ENCODE measurements at regions not wholly inside any gene's neighbourhood (a gene's known extent, or its start where the extent isn't known, plus 50 kb on each side); places are given as distances from the start of the nearest gene placed in this dataset.

DNA sequence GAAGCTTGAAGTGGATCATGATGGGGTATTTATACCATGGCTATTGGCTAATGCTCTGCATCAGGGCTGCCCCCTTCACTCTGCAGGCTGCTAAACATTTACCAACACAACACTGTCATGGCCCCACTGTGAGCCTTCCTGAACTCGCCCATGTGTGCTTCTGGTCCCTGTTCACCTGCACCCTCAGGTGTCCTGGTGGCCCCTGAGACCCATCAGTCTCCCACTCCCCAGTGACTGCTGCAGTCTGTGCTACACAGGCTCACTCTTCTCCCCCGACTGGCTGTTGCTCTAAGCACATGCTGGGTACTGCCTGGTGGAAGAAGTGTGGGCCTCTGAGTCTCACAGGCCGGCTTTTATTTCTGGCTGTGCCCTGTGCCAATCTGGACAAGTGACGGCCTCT lies 183.0 kb upstream of the HS6ST1 start:
- Histone ChIP-seq H4K20me1 (ENCODE audit: insufficient read depth) (no peaks in the 10 kb centered on the region), H3K9ac (no peak overlapping the region), H3K4me2 (no peak overlapping the region)

DNA sequence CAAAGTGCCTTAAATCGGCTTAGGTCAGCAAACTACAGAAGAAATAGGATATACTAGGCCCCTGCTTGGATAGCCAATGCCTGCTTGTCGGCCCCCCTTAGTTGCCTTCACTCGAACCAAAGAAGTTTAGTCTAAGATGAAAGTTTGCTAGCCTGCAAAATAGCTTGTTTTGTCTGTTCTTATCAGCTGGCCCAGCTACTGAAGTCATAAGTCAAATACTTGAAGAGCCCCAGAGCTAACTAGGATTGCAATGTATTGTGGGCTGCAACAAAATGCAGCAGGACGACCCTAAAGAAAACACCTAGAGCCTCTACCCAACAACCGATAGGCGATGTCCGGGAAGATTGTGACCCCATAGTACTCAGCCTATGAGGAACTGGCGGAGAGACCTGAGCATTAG lies 183.5 kb upstream of the HS6ST1 start:
- Histone ChIP-seq H4K20me1 (ENCODE audit: insufficient read depth) (no peaks in the 10 kb centered on the region), H3K27ac (no peak overlapping the region), H3K79me2 (ENCODE audit: insufficient read depth, low read depth) (no peaks in the 10 kb centered on the region), H3K36me3 (ENCODE audit: insufficient read depth) (no peaks in the 10 kb centered on the region), H3K4me2 (no peak overlapping the region), H3K27me3 (ENCODE audit: insufficient read depth, low read depth) (no peaks in the 10 kb centered on the region), H2AFZ (ENCODE audit: low read depth) (no peak overlapping the region), H3K4me3 (IDR thresholded peaks at IDR 0.05; ENCODE audit: insufficient read depth, low read depth, low read length) (no peak overlapping the region), H3K4me1 (ENCODE audit: low read depth, poor library complexity, severe bottlenecking) (no peaks in the 10 kb centered on the region), H3K9ac (no peak overlapping the region)
- TF ChIP-seq, protein P1, sequence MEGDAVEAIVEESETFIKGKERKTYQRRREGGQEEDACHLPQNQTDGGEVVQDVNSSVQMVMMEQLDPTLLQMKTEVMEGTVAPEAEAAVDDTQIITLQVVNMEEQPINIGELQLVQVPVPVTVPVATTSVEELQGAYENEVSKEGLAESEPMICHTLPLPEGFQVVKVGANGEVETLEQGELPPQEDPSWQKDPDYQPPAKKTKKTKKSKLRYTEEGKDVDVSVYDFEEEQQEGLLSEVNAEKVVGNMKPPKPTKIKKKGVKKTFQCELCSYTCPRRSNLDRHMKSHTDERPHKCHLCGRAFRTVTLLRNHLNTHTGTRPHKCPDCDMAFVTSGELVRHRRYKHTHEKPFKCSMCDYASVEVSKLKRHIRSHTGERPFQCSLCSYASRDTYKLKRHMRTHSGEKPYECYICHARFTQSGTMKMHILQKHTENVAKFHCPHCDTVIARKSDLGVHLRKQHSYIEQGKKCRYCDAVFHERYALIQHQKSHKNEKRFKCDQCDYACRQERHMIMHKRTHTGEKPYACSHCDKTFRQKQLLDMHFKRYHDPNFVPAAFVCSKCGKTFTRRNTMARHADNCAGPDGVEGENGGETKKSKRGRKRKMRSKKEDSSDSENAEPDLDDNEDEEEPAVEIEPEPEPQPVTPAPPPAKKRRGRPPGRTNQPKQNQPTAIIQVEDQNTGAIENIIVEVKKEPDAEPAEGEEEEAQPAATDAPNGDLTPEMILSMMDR (conservative IDR thresholded peaks at IDR 0.05; ENCODE audit: low read depth, low read length), result no peak

More for the DNA sequence above, 183.0 kb upstream of the HS6ST1 start:
- Histone ChIP-seq H3K36me3 (ENCODE audit: insufficient read depth) (no peaks in the 10 kb centered on the region), H3K27ac (no peak overlapping the region), H3K27me3 (ENCODE audit: insufficient read depth, low read depth) (no peaks in the 10 kb centered on the region), H3K79me2 (ENCODE audit: insufficient read depth, low read depth) (no peaks in the 10 kb centered on the region), H3K4me1 (ENCODE audit: low read depth, poor library complexity, severe bottlenecking) (no peaks in the 10 kb centered on the region), H2AFZ (ENCODE audit: low read depth) (no peak overlapping the region), H3K4me3 (IDR thresholded peaks at IDR 0.05; ENCODE audit: insufficient read depth, low read depth, low read length) (no peak overlapping the region)
- TF ChIP-seq, protein P1 (conservative IDR thresholded peaks at IDR 0.05; ENCODE audit: low read depth, low read length), result no peak

- Histone ChIP-seq H3K4me1 (ENCODE audit: low read depth, poor library complexity, severe bottlenecking) (no peaks in the 10 kb centered on the region), H3K4me2 (no peak overlapping the region), H3K36me3 (ENCODE audit: insufficient read depth) (no peaks in the 10 kb centered on the region)
These were observed 184.1 kb upstream of the HS6ST1 start for GRCh38 chr2:128502638-128503246.

DNA sequence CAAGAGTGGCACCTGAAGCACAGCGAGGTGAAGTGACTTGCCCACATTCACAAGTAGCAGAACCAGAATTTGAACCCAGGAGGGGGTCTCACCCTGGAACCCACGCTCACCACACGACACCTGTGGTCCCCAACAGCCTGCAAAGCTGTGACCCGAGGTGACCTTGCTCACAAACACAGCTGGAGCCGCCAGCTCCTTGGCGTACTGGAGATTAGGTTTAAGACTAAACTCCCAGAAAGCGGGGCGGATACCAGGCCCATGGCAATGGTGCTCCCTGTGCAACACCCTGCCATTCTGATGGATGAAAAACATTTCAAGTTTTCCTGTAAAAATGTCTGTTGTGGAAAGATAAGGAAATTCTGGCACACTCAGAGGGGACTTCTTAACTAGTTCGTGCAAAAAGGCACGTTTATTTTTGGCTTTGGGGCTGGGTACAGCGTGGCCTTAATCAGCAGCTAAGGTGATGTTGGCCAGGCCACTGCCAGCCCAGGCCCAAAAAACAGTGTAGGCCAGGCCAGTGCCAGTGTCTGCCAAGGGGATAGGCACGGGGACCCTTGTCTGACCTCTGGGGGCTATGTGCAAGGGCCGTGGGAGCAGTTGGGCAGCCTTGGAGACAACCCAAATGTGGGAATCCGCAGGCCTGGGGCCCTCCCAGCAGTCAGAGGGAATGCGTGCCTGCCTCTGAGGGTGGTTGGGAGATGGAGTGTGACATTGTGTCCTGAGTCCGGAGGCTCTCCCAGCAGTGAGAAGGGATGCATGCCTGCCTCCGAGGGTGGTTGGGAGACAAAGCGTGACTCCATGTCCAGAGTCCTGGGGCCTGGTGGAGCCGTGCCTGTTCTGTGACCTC lies 185.0 kb upstream of the HS6ST1 start:
- TF ChIP-seq, protein P1 (conservative IDR thresholded peaks at IDR 0.05; ENCODE audit: low read depth, low read length), result no peak
- Histone ChIP-seq H3K4me1 (ENCODE audit: low read depth, poor library complexity, severe bottlenecking) (no peaks in the 10 kb centered on the region), H3K4me3 (IDR thresholded peaks at IDR 0.05; ENCODE audit: insufficient read depth, low read depth, low read length) (no peak overlapping the region), H3K79me2 (ENCODE audit: insufficient read depth, low read depth) (no peaks in the 10 kb centered on the region), H3K27ac (no peak overlapping the region), H3K9ac (no peak overlapping the region), H2AFZ (ENCODE audit: low read depth) (no peak overlapping the region), H4K20me1 (ENCODE audit: insufficient read depth) (no peaks in the 10 kb centered on the region), H3K4me2 (no peak overlapping the region), H3K27me3 (ENCODE audit: insufficient read depth, low read depth) (no peaks in the 10 kb centered on the region), H3K36me3 (ENCODE audit: insufficient read depth) (no peaks in the 10 kb centered on the region)

More at GRCh38 chr2:128502638-128503246, 184.1 kb upstream of the HS6ST1 start:
- Histone ChIP-seq H3K27me3 (ENCODE audit: insufficient read depth, low read depth) (no peaks in the 10 kb centered on the region), H3K9ac (no peak overlapping the region), H3K27ac (no peak overlapping the region), H3K4me3 (IDR thresholded peaks at IDR 0.05; ENCODE audit: insufficient read depth, low read depth, low read length) (no peak overlapping the region), H2AFZ (ENCODE audit: low read depth) (no peak overlapping the region), H4K20me1 (ENCODE audit: insufficient read depth) (no peaks in the 10 kb centered on the region), H3K79me2 (ENCODE audit: insufficient read depth, low read depth) (no peaks in the 10 kb centered on the region)
- TF ChIP-seq, protein P1 (conservative IDR thresholded peaks at IDR 0.05; ENCODE audit: low read depth, low read length), result no peak

All from KMS-11 (cell line).